ENCODE measurements at regions not wholly inside any gene's neighbourhood (a gene's known extent, or its start where the extent isn't known, plus 50 kb on each side); places are given as distances from the start of the nearest gene placed in this dataset.

DNA sequence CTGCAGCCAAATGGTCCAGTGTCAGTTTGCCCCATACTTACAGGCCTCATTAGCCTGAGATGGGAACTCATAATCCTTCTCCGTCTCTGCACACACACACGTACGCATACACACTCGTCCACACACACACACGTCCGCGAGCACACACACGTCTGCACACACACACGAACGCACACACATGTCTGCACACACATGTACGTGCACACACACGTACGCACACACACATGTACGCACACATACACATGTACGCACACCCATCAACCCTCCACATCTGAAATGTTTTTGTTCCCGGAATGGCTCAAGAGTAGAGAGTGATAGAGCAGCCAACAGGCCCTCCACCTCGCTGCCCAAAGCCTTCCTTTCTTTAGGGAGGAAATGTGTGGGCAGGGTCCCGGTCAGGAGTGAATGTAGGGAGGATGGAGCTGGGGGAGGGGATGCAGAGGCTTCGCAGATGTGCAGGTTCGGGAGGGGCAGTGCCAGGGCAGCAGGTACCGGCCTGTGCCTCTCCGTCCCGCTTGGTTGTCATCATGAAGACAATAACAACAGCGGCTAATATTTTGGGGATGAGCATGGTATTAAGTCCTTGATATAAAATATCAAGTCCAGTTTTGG lies 52.7 kb downstream of the PTGR3 start:
- Histone ChIP-seq H3K36me3 (no peaks in the 10 kb centered on the region), H3K9me3 (peaks cover 0 to 20% (median 0%) of the 10 kb centered on the region in 12 donors), H3K4me1 (peaks cover 0 to 6% (median 0%) of the 10 kb centered on the region in 12 donors), H3K4me3 (no peak overlapping the region), H3K27me3 (no peaks in the 10 kb centered on the region), H3K27ac (no peak overlapping the region)
- WGBS, 4 donors: 91 to 94% (median 93%) methylated on average over 24 of the region's 24 CpGs
- ATAC-seq (no peak), DNase-seq (no peak)
- TF ChIP-seq, protein P1, sequence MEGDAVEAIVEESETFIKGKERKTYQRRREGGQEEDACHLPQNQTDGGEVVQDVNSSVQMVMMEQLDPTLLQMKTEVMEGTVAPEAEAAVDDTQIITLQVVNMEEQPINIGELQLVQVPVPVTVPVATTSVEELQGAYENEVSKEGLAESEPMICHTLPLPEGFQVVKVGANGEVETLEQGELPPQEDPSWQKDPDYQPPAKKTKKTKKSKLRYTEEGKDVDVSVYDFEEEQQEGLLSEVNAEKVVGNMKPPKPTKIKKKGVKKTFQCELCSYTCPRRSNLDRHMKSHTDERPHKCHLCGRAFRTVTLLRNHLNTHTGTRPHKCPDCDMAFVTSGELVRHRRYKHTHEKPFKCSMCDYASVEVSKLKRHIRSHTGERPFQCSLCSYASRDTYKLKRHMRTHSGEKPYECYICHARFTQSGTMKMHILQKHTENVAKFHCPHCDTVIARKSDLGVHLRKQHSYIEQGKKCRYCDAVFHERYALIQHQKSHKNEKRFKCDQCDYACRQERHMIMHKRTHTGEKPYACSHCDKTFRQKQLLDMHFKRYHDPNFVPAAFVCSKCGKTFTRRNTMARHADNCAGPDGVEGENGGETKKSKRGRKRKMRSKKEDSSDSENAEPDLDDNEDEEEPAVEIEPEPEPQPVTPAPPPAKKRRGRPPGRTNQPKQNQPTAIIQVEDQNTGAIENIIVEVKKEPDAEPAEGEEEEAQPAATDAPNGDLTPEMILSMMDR (IDR thresholded peaks at IDR 0.05): no peak
- no peak for TF ChIP-seq POLR2A (IDR thresholded peaks at IDR 0.05)
- intact Hi-C loops (cut with DNase I): no loop called here

- no peak overlapping the region for H3K27ac ChIP-seq
- no peak overlapping the region for H3K4me3 ChIP-seq
- intact Hi-C loops (cut with DNase I): no loop called here
- TF ChIP-seq POLR2A (IDR thresholded peaks at IDR 0.05): no peak
- TF ChIP-seq, protein P1 (IDR thresholded peaks at IDR 0.05): no peak
- WGBS, 4 donors: 96 to 97% (median 96%) methylated on average over 19 of the region's 19 CpGs
- H3K27me3 ChIP-seq: no peaks in the 10 kb centered on the region
- ATAC-seq (no peak), DNase-seq (no peak)
- H3K9me3 ChIP-seq: peaks cover 0 to 25% (median 0%) of the 10 kb centered on the region in 12 donors
- no peaks in the 10 kb centered on the region for H3K4me1 ChIP-seq
- H3K36me3 ChIP-seq: no peaks in the 10 kb centered on the region
These were observed 53.9 kb downstream of the PTGR3 start for GRCh38 chr18:75154997-75155396.

DNA sequence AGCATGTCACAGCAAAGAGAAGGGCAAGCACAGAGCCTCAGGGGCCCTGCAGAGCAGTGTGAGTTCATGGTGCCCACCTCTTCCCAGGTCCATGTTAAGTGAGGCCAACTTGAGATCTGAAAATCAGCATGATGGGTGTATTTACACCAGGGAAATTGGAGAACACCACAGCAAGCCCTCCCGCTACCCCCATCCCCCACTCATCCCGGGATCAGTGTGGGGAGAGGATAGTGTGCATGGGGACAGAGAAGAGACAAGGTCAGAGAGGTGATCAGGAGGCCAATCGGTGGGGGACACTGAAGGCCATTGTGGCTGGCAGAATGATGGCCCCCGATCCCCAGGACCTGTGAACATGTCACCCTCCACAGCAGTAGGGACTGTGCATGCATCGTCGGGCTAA lies 54.7 kb downstream of the PTGR3 start:
- WGBS, 4 donors: 94 to 97% (median 97%) methylated on average over 6 of the region's 6 CpGs
- intact Hi-C loops (cut with DNase I): no loop called here
- H3K4me3 ChIP-seq: no peak overlapping the region

DNA sequence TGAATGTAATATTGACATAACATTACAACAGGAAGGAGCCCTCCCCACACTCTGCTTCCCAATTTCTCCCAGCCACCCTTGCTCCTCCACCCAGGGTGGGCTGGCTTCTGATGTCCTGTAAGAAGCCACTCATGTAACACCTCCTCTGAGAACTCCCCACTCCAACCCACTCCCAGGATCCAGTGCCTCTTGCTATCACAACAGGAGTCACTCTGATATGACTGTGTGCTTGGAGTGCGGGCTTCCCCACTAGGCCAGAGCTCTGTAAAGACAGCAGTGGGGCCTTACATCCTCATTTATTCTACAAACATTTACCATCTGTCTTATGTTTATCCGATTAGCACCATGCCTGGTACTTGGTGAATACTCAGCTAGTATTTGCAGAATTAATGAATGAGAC lies 65.1 kb downstream of the PTGR3 start:
- no peaks in the 10 kb centered on the region for H3K4me1 ChIP-seq
- H3K27ac ChIP-seq: no peak overlapping the region
- H3K9me3 ChIP-seq: peaks cover 0 to 32% (median 11%) of the 10 kb centered on the region in 12 donors
- H3K36me3 ChIP-seq: no peaks in the 10 kb centered on the region
- WGBS, 4 donors: 92 to 98% (median 94%) methylated on average over 2 of the region's 2 CpGs
- H3K4me3 ChIP-seq: no peak overlapping the region
- intact Hi-C loops (cut with DNase I): loop anchor here in 1 of 10 donors (10.0 kb wide), 1 partner anchor 179 kb away; no protein-coding TSS in a partner anchor
- ATAC-seq (no peak), DNase-seq (no peak)
- TF ChIP-seq, protein P1 (IDR thresholded peaks at IDR 0.05): no peak
- no peak for TF ChIP-seq POLR2A (IDR thresholded peaks at IDR 0.05)
- H3K27me3 ChIP-seq: no peaks in the 10 kb centered on the region

More for the DNA sequence above, 54.7 kb downstream of the PTGR3 start:
- H3K4me1 ChIP-seq: no peaks in the 10 kb centered on the region
- no peak for DNase-seq
- peaks cover 0 to 25% (median 0%) of the 10 kb centered on the region in 12 donors for H3K9me3 ChIP-seq
- no peak for TF ChIP-seq POLR2A (IDR thresholded peaks at IDR 0.05)
- TF ChIP-seq, protein P1 (IDR thresholded peaks at IDR 0.05): no peak
- no peak overlapping the region for H3K27ac ChIP-seq
- no peak for ATAC-seq
- H3K36me3 ChIP-seq: no peaks in the 10 kb centered on the region
- H3K27me3 ChIP-seq: no peaks in the 10 kb centered on the region

Data from heart left ventricle (tissue), 16 donors.